ENCODE measurements at regions not wholly inside any gene's neighbourhood (a gene's known extent, or its start where the extent isn't known, plus 50 kb on each side); places are given as distances from the start of the nearest gene placed in this dataset.

DNA sequence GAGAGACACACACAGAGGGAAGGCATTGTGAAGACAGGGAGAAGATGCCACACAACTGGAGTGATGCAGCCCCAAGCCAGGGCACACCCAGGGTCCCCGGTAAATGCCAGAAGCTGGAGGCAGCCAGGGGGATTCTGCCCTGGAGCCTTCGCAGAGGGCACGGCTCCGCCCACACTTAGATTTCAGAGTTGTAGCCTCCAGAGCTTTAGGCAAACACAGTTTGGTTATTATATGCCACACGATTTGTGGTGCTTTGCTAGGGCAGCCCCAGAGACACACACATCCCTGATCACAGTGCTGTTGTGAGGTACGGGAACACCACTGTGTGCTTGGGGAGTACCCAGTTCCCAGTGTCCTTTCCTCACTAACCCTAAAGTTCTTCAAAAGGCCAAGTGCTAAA, 280.6 kb downstream of the SMOC2 start:
- no peak for TF ChIP-seq EZH2 (IDR thresholded peaks at IDR 0.05; ENCODE audit: borderline replicate concordance, low read length)
- TF ChIP-seq, protein P1, sequence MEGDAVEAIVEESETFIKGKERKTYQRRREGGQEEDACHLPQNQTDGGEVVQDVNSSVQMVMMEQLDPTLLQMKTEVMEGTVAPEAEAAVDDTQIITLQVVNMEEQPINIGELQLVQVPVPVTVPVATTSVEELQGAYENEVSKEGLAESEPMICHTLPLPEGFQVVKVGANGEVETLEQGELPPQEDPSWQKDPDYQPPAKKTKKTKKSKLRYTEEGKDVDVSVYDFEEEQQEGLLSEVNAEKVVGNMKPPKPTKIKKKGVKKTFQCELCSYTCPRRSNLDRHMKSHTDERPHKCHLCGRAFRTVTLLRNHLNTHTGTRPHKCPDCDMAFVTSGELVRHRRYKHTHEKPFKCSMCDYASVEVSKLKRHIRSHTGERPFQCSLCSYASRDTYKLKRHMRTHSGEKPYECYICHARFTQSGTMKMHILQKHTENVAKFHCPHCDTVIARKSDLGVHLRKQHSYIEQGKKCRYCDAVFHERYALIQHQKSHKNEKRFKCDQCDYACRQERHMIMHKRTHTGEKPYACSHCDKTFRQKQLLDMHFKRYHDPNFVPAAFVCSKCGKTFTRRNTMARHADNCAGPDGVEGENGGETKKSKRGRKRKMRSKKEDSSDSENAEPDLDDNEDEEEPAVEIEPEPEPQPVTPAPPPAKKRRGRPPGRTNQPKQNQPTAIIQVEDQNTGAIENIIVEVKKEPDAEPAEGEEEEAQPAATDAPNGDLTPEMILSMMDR (conservative IDR thresholded peaks at IDR 0.05 in 1 of 2, IDR thresholded peaks at IDR 0.05 in 1 of 2; ENCODE audit: extremely low read depth in 1 of 2, insufficient read depth in 1 of 2, low read depth in 1 of 2, low read length in 2 of 2): no peak

All from mammary epithelial cell (primary cell).